HG02571 (cell line): ENCODE measurements at regions not wholly inside any gene's neighbourhood (a gene's known extent, or its start where the extent isn't known, plus 50 kb on each side); places are given as distances from the start of the nearest gene placed in this dataset.
A peak's percentile ranks its signal among the peaks of the same experiment; 100 is the strongest.
"Not testable (repeated sequence)": the region's sequence is repeated elsewhere in the genome, so short reads cannot be mapped to it uniquely, and the experiment has no call there.

Source experiments
- ATAC-seq: cut with Tn5 transposase; IDR thresholded peaks from one replicate; pipeline ENCODE4 v1.9.1; 2021; ENCODE audit warnings: mild to moderate bottlenecking, moderate library complexity; ENCODE audit not compliant: unreplicated experiment

DNA sequence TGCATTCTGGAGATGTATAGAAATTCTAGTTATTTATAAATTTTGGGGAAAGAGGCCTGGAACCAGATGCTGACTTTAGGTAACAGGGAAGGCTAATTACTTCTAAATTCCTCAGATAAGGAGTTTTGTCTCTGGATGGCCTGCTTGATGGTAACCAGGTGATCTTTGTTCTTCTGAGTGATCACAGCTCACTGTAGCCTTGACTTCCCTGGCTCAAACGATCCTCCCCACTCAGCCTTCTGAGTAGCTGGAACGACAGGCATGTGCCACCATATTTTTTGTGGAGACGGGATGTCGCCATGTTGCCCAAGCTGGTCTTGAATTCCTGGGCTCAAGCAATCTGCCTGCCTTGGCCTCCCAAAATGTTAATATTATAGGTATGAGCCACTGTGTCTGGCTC, 54.4 kb upstream of the MSH6 start:
- ATAC-seq: no peak

DNA sequence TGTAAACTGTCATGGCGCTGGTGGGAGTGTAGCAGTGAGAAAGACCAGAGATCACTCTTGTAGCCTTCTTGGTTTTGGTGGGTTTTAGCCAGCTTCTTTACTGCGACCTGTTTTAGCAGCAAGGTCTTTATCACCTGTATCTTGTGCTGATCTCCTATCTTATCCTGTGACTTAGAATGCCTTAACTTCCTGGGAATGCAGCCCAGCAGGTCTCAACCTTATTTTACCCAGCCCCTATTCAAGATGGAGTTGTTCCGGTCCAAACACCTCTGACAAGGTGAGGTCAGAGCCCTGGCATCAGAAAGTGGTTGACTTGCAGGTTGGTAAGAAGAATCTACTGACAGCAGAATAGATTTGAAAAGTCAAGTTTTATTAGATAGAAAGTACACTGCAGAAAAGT, 55.0 kb upstream of the MSH6 start:
- ATAC-seq: no peak

DNA sequence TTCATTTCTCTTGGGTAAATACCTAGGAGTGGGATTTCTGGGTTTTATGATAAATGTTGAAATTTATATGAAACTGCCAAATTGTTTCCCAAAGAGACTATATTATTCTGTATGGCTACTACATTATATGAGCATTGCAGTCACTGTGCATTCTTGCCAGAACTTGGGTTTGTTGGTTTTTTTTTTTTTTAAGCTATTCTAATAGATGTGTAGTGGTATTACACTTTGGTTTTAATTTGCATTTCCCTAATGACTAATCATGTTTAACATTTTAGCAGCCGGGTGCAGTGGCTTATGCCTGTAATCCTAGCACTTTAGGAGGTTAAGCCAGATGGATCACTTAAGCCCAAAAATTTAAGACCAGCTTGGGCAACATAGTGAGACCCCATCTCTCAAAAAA, 56.0 kb upstream of the MSH6 start:
- ATAC-seq: not testable (repeated sequence)

DNA sequence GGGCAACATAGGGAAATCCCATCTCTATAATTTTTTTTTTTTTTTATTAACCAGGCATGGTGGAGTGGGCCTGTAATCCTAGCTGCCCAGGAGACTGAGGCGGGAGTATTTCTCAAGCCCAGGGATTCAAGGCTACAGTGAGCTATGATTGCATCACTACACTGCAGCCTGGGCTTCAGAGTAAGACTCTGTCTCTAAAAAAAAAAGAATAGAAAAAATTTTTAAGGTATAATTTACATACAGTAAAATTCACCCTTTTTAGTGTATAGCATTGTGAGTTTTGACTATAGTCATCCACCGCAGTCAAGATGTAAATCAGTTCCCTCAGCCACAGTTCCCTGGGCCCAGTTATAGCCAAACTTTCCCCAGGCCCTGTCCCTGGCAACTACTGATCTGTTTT, 57.1 kb upstream of the MSH6 start:
- ATAC-seq: no peak

DNA sequence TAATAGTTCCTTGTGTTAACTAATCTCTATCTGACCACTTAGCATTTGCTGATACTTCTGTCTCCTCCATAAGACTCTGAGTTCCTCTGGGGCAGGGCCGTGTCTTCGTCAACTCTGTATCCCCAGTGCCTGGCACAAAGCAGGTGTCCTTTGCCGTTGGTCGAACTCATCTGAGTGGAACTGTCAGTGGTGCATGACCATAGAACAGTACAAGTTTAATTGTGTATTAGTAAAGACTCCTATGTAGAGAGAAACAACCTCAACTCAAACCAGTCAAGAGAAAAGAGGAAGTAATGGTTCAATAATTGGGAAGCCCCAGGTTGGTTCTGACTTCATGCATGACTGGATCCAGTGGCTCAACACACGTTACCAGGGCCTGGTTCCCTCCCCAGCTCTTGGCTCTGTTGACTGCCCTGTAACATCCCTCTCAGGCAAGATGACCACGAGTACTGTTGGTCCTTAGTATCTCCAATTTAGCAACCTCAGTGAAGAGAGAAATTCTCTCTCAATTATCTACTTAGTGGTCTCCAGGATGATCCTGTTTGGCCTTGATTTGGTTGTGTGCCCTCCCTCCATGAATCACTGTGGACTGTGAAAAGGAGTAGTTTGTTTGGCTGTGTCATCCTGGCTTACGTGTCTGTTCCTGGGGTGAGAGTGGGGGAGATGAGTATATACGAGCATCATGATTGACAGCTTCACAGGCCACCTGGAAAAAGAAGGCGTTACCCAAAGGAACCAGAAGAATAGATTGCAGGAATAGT, 58.5 kb upstream of the MSH6 start:
- ATAC-seq: peak; percentile 74

DNA sequence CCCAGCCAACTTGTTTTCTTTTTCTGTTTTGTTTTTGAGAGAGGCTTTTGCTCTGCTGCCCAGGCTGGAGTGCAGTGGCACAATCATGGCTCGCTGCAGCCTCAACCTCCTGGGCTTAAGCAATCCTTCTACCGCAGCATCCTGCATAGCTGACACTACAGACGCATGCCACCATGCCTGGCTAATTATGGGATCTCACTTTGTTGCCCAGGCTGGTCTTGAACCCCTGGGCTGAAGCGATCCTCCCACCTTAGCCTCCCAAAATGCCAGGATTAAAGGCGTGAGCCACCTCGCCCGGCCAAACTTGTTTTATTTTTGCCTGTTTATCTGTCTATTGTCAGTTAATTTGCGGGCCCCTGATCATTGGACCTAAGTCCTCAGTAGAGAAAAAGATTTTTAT, 61.6 kb upstream of the MSH6 start:
- no peak for ATAC-seq

DNA sequence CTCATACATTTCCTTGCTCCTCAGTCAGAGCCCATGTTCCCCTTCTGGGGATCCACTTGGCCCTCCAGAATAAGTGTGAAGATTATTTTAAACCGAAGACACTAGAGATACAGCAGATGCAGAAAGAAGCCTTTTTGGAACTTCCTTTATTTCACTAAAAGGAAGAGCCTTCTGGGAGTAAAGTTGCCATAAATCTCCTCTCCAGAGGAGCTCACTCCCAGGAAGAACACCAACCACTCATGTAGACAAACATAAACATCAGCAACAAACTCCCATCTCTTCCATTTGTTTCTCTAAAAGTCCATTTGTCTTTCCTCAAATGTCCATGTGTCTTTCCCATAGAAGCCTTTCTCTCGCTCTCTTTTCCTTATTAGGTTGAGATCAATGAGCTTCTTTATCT, 62.4 kb upstream of the MSH6 start:
- no peak for ATAC-seq

DNA sequence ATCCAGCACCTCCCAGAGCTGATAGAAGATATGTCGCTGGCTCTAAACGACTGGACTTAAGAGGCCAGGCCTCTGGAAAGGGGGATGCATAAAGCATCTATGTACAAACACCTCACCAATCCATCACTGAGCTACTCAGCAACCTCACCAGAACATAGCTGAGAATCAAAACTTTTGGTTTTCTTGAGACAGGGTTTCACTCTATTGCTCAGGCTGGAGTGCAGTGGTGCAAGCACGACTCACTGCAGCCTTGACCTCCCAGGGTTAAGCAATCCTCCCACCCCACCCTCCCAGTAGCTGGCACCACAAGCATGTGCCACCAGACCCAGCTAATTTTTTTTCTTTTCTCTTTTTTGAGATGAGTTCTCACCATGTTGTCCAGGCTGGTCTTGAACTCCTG, 62.9 kb upstream of the MSH6 start:
- no peak for ATAC-seq

DNA sequence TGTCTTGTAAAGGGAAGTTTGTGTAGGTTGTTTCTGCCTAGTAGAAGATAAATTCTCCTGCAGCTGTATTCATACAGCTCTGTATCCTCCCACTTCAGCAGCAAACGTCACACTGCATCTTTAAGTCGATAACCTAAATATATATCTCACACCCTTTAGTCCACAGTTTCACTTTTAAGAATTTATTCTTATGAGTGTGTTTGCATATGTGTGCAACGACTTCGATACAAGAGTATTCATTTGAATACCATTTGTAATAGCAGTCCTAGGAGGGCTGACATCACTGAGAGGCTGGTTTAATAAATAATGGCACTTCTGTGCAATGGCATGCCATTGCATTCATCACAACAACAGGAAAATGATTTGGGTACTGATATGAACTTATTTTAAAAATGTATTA, 63.8 kb upstream of the MSH6 start:
- ATAC-seq: peak; percentile 51

DNA sequence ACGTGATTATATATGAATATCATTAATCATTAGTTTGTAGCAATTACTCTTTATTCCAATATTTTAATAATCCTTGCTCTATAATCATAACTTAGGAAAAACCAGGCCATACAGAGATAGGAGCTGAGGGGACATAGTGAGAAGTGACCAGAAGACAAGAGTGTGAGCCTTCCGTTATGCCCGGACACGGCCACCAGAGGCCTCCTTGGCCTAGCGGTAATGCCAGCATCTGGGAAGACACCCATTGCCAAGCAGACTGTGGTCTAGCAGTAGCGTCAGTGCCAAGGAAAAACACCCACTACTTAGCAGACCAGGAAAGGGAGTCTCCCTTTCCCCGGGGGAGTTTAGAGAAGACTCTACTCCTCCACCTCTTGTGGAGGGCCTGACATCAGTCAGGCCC, 66.6 kb upstream of the MSH6 start:
- not testable (repeated sequence) for ATAC-seq

DNA sequence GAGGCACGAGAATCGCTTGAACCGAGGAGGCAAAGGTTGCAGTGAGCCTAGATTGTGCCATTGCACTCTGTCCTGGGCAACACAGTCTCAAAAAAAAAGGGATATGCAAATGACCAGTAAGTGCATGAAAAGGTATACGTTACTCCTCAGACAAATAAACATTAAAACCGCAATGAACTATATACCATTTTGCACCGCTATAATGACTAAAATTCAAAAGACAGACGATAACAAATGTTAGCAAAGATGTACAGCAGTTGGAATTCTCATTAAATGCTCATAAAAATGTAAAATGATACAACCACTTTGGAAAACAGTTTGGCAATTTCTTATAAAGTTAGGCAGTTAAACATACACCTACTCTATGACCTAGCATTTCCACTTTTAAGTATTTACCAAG, 67.4 kb upstream of the MSH6 start:
- no peak for ATAC-seq

DNA sequence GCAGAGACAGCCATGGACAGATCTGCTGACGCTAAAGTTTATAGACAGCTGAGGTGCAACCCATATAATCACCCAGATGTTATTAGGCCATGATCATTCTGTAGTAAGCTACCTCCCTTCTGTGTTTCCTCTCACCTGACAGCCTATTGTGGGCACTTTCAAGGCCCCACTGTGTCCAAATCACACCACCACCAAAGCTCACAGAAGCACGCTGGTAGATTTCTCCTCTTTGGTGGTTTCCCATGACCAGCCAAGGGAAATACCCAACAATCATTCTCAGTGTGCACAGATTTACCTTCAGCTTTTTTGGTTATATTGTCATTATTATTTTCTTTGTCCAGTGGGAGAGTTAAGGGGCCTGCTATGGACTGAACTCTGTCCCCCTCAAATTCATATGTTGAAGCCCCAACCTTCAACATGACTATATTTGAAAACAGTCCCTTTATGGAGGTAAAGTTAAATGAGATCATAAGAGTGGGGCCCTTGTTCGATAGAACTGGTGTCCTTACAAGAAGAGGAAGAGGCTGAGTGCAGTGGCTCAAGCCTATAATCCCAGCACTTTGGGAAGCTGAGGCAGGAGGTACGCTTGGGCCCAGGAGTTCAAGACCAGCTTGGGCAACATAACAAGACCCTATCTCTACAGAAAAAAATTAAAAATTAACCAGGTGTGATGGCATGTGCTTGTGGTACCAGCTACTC, 74.0 kb upstream of the MSH6 start:
- peak; percentile 76 for ATAC-seq

DNA sequence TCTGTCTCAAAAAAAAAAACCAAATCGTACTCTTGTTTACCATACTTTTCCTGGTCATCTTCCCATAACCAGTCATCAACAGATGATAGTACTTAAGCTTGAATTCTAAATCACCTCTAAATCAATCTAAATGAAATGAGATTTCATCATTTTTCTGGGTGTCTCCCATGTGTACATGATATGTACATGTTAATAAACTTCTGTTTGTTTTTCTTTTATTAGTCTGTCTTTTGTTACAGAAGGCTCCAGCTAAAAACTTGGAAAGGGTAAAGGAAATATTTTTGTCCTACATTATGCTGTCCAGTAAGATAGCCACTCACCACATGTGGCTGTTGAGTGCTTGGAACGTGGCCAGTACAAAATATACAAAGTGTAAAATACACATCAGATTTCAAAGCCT, 78.7 kb upstream of the MSH6 start:
- no peak for ATAC-seq

DNA sequence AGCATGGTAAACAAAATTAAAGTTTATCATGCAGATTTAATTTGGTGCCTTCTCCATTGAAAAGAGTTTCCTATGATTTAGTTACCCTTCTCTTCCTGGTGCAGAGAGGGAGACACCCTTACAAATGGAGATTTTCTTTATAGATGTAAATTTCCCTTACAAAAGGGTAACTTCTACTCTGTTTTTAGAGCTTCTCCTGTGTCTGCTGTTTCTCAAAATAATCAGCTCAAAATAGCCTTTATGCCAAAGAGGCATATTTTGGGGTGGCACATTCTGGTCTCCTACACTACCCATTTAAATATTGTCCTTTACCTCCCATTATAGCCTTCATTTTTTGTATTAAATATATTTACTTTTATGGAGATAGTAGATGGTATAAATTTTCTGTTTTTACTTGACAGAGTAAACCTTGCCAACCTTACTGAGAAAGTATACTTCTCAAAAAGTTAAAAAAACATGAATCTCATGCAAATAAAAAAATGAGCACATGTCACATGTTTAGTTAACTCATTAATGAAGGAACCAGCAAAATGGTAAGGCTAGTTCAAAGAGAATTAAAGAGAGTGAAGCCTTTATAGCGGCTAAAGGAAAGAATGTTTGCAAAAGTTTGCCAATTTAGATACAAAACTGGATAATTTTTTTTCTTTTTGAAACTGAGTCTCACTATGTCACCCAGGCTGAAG, 83.3 kb upstream of the MSH6 start:
- no peak for ATAC-seq

DNA sequence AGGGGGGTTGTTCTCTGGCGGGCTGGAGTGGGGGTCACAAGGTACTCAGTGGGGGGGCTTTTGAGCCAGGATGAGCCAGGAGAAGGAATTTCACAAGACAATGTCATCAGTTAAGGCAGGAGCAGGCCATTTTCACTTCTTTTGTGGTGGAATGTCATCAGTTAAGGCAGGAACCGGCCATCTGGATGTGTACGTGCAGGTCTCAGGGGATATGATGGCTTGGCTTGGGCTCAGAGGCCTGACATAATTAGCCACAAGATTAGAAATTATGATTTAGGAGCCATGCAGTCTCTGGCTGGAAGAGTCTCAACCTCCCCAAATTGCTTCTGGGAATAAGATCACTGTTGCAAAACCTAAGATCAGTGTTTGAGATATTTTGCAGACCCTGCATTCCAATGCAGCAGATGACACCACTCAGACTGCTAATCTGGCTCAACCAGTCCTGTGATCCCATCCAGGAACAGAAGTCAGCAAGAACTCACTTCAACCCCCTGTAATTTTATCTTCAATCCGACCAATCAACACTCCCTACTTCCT, 84.4 kb upstream of the MSH6 start:
- ATAC-seq: not testable (repeated sequence)

DNA sequence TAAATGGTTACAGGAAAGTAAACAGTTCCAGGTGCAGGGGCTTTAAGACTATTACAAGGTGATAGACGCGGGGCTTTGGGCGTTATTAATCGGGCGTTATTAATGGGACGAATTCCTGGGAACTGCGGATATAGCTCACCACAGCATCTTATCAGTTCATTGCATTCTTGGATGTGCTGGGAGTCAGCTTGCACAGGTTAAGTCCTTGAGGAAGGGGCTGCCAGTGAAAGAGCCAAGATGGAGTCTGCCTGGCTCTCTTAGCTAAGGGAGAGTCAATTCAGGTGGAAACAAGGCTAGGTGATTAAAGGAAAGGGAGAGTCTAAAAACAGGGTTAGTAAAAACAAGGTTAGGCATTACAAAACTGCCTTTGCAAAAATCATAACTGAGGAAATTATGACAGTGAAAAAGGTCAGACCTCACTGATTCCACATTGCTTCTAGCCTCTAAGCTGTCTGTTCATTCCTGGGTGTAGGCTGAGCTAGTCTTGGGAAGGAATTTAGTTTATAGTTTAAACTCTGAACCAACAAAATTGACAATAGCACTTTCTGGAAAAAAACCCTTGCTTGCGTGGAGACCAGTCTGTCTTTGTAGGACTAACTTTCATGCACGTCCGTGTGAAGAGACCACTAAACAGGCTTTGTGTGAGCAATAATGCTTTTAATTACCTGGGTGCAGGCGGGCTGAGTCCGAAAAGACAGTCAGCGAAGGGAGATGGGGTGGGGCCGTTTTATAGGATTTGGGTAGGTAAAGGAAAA, 85.1 kb upstream of the MSH6 start:
- ATAC-seq: not testable (repeated sequence)

DNA sequence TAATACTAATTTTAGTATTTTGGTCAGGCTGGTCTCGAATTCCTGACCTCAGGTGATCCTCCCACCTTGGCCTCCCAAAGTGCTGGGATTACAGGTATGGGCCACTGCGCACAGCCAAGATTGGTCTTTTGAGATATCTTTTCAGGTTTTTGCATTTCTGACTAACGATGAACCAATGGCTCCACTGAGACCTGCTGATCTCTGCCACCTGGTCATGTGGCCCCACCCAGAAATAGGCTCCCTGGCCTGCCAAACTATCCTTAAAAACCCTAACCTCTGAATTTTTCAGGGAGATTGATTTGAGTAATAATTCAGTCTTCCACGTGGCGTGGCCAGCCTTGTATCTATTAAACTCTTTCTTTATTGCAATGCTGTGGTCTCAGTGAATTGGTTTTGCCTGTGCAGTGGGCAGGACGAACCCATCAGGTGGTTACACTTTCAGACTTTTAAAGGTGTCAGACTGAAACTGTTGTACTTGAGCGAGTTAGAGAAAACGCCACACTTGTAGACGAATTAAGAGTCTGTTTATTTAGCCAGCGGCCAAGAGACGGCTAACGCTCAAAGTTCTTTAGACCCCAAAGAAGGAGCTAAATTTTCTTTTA, 85.8 kb upstream of the MSH6 start:
- peak; percentile 75 for ATAC-seq

DNA sequence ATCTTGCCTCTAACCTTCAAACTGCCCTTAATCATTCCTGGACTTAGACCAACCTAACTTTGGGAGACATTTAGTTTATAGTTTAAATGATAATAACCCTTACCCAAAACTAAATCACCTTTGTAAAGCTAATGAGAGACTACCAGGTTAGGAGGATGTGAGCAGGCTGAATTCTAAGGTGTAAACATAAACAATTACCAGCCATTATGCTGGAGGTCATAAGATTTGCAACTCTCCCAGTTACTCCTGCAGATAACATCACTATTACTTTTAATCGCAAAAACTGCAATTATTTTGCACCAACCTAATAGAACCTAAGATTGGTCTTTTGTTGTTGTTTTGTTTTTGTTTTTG, 86.5 kb upstream of the MSH6 start:
- ATAC-seq: no peak

DNA sequence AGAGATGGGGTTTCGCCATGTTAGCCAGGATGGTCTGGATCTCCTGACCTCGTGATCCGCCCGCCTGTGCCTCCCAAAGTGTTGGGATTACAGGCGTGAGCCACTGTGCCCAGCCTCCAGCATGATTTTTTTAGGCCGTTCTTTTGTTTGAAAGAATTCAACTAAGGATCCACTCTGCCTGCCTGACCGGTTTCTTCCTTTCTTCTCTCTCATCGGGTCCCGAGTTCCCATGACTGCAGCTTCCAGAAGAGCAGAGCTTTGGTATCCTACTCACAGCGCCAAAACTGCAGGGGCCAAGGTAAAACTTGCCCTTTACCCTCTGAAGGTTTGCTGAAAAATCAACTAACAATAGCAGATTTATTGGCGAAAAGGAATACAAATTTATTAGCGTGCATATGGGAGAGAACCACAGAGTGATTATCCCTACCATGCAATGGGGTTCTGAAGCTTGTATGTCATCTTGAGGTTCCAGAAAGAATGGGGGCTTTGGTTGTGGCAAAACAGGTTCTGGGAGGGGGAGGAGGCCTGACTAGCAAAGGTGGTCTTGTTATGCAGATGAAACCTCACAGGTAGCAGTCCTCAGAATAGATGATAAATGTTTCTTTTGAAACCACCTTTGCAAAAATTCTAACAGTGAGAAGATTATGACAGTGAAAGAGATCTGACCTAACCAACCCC, 87.0 kb upstream of the MSH6 start:
- ATAC-seq: no peak

DNA sequence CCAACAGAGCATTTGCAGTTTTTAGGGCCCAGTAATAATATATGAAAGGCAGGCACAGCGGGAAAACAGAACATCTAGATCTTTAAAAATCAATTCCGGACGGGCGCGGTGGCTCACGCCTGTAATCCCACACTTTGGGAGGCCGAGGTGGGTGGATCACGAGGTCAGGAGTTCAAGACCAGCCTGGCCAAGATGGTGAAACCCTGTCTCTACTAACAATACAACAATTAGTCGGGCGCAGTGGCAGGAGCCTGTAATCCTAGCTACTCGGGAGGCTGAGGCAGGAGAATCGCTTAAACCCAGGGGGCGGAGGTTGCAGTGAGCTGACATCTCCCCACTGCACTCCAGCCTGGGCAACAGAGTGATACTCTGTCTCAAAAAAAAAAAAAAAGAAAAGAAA, 88.5 kb upstream of the MSH6 start:
- not testable (repeated sequence) for ATAC-seq
